NCI-H2029 treated with DMSO at 0.1 percent for 48 hours (cell line): ENCODE measurements at regions not wholly inside any gene's neighbourhood (a gene's known extent, or its start where the extent isn't known, plus 50 kb on each side); places are given as distances from the start of the nearest gene placed in this dataset.

Experiments
- DNase-seq: peaks from one replicate; lab custom pipeline; 2025; lab: John Stamatoyannopoulos, UW

DNA sequence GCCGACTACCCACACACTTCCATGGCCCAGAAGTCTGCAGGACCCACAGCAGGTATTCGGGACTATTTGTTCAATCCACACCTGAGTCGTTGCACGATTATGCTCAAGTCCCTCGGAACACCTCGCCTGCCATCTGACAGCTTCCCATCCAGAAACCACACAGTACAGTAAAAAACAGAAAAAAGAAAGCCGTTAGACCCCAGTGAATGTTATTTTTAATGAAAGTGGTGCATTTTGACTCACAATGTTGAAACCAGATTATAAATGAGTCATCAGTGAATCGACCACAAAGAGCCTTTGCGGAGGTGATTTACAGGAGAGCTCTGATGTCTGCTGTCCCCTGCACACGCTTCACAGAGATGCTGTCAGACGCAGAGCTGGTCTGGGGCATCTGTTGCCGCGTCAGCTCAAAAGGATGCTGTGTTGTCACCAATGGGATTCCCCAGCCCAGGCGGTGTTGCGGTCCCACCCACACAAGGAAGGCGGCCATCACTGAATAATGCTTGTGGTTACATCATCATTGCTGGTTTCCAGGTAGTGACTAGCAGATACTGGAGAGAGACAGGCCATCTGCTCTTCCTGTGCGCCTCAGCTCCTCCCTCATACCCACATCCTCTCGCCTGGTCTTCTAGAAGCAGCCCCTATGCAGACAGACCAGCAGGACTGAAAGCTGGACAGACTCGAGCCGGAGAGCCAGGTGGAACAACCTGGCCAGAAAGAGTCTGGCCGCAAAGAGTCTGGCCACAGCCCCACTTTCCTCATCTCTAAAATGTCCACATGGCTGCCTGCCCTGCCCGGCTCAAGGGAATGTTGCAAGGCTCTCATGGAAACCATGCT is 116.8 kb downstream of the TOMM20 start:
- no peak for DNase-seq

- DNase-seq = no peak
Observed at GRCh38 chr1:235011064-235011598, 117.5 kb downstream of the TOMM20 start.

GRCh38 chr1:235009561-235010306 is 118.9 kb downstream of the TOMM20 start:
- DNase-seq = no peak

- no peak for DNase-seq
Observed at GRCh38 chr1:235009074-235009473, 119.6 kb downstream of the TOMM20 start.

DNA sequence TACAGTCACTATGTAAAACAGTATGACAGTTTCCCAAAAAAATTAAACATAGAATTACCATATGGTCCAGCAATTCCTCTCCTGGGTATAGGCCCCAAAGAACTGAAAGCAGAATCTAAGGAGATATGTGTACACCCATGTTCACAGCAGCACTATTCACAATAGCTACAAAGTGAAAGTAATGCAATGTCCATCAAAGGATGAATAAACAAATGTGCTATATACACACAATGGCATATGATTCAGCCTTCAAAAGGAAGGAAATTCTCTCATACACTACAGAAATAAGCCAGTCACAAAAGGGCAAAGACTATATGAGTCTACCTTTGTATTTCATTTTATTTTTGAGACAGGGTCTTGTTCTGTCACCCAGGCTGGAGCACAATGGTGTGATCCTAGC is 120.4 kb downstream of the TOMM20 start:
- DNase-seq = no peak

DNA sequence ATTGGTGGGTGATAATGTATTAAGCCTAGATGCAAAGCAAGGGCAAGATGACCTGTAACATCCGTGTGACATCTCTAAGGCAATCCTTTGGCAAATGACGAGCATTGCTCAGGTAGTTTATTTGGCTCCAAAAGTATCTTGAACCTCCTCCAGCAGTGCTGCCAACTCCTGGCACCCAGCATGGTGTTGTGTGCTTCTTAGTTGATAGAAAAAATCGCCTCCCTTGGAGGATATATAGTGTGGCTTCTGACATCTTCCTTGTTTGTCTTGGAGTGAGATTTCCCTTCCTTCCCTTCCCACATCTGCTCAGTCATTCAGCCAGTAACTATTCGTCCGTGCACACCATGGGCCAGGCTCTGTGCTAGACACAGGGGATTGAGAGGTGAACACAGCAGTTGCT is 121.8 kb downstream of the TOMM20 start:
- no peak for DNase-seq

DNA sequence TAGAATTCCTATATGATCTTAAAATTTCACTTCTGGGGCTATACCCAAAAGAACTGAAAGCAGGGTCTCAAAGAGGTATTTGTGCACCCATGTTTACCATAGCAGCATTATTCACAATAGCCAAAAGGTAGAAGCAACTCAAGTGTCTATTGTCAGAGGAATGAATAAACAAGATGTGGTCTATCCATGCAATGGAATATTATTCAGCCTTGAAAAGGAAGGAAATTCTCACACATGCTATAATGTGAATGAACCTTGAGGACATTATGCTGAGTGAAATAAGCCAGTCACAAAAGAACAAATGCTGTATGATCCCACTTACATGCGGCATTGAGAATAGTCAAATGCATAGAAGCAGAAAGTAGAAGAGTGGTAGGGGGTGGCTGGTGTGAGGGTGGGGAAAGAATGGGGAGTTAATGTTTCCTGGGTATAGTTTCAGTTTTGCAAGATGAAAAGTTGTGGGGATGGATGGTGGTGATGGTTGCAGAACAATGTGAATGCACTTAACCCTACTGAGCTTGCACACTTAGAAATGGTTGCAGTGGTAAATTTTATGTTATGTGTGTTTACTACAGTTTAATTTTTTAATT is 122.4 kb downstream of the TOMM20 start:
- DNase-seq = no peak

- DNase-seq = no peak
Observed at GRCh38 chr1:235004840-235005391, 123.7 kb downstream of the TOMM20 start.

- no peak for DNase-seq
Observed at GRCh38 chr1:235004276-235004675, 124.4 kb downstream of the TOMM20 start.

- DNase-seq = no peak
Observed at GRCh38 chr1:235002706-235003300, 125.8 kb downstream of the TOMM20 start.

DNA sequence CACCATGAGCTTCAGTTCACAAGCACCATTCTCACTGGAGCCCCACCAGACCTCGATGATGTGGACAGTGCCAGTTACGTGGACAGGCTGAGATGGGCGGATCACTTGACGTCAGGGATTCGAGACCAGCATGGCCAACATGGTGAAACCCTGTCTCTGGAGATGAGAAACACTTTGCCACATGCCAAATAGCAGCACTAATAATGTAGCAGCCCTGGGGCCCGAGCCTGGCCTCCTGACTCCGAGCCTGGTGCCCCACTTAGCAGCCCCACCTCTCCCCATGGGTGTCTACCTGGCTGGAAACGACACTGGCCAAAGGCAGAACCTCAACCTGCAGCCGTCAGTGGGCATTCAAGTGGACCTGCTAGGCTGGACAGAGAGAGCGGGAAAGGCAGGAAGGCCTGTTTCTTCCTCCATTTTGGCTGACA is 129.1 kb downstream of the TOMM20 start:
- no peak for DNase-seq

GRCh38 chr1:234997896-234998741 is 130.5 kb downstream of the TOMM20 start:
- DNase-seq = no peak

DNA sequence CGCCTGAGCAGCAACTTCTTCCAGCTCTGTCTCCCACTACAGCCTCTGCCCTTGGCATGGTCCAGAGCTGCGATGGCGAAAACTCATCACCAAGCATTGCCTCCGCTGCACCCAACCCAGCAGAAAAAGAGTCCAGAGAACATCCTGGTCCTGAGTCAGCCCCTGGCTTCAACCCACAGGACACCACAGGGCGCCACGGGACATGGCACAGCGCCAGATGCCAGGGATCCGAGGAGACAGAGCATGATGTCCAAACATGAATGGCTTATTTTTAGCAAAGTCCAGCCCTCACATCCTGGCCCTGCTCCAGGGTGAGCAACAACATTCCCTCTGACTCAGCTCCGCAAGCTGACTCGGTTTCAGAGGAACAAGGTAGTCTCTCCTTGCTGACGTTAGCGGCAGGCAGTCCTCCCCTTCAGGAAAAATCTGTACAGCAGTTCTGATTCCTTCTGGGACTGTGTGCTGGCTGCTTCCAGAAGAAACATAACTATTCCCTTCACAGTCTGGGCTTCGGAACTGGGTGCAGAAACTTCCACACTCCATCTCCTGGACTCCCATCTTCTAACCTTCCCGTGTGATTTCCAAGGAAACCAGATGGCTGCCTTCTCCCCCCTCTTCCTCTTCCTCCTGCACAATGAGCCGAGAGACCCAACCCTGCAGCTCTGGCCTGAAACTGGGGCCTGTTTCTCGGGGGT is 131.3 kb downstream of the TOMM20 start:
- no peak for DNase-seq

GRCh38 chr1:234996245-234996757 is 132.3 kb downstream of the TOMM20 start:
- no peak for DNase-seq

DNA sequence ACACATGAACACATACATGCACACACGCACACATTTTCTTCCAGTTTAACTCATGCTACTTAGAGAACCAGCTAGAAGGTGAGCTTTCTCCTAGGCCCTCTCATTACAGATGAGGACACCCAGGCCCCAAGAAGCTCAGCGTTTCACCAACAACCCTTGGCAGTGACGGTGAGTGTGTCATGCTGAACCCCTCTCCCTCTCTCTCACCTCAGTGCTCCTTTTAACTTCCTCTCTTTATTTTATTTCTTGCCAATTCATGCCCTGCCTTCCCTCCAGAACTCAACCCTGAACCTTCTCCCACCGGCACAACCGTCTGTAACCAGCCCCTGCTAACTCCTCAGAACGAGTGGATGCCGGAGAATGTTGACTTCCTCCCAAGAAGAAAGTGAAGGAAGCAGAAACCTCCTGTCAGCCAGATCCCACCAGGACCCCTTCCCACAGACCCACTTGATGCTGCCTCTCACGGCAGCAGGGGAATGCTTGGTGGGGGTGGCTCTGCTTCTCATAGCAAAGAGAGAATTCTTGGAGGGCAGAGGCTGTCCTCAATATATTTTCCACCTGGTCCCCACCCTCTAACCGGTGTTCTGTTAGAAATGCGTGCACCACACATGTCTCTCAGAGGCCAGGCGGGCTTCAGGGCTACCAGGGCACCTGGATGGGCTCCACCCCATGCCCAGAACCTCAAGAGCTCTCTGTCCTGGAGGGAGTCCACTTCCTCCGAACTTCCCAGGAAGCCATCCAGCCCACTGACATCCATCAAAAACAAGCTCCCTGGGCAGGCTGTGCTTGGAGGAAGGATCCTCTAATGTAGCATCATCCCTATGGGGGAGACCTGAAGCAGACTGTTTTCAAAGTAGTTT is 134.0 kb downstream of the TOMM20 start:
- no peak for DNase-seq

DNA sequence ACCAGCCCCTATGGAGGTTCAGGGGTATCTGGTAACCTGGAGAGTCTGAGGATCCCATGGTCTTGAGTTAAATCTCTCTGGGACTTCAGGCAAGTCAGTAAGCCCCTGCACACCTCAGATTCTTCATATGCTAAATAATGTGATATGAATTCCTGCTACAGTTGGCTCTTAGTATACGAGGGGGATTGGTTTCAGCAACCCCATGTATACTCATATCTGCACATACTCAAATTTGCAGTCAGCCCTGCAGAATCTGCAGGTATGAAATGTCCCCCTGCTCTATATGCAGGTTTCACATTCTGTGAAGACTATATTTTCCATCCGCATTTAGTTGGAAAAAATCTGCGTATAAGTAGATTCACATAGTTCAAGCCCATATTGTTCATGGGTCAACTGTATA is 136.6 kb downstream of the TOMM20 start:
- DNase-seq = no peak

DNA sequence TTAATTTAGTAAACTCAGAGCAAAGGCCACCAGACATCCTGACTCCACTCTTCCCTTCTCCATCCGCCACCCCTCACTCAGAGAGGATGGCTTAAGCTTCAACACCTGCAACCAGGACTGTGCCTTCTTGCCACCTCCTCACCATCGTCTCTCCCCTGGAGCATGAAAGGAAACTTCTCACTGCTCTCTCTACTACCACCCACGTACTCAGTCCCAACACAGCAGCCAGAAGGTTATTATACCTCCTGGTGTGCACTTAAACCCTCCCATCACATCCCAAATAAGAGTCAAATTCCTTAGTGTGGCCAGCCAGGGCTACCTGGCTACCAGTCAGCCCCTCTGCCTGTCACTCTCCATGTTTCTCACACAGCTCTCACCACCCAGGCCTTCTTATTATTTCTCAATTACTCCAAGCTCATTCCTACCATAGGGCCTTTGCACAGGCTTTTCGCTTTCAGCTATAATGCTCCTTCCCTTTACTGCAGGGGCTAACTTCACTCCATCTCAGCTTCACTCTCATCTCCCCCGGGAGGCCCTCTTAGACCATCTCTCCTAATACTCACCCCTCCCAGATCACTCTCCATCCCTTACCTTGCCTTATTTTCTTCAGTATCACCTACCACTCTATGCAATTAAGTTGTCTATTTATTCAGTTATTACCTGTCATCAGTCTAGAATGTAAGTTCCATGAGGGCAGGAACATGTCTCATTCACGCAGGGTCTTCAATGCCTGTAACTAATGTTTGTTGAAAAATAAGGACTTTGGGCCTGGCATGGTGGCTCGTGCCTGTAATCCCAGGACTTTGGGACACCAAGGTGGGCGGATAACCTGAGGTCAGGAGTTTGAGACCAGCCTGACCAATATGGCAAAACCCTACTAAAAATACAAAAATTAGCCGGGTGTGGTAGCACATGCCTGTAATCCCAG is 137.5 kb downstream of the TOMM20 start:
- no peak for DNase-seq

DNA sequence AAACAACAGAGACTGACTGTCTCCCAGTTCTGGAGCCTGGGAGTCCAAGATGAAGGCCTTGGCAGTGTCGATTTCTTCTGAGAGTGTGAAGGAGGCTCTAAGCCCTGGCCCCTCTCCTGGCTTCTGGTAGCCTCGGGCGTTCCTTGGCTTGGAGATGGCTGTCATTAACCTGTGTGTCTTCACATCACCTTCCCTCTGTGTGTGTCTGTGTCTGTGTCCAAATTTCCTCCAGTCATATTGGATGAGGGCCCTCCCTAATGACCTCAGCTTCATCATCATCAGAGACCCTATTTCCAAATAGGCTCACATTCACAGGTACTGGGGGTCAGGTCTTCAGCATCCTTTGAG is 138.3 kb downstream of the TOMM20 start:
- no peak for DNase-seq
